Gastrocnemius medialis (tissue), 4 donors: ENCODE measurements at regions not wholly inside any gene's neighbourhood (a gene's known extent, or its start where the extent isn't known, plus 50 kb on each side); places are given as distances from the start of the nearest gene placed in this dataset.

Experiments used
- POLR2A ChIP-seq, 2 donors: fragments of 450-650 bp; IDR thresholded peaks; one replicate each; pipeline ENCODE4 v1.6.1; 2017; ENCODE audit warnings: antibody characterized with exemption in 2 of 2, mild to moderate bottlenecking in 2 of 2, moderate library complexity in 2 of 2
- TF ChIP-seq, protein P1 (sequence below), 5 experiments: fragments of 450-650 bp in 3 of 5; fragments of 200-600 bp in 2 of 5; sonication (generic) in 2 of 5; IDR thresholded peaks in 4 of 5; conservative IDR thresholded peaks in 1 of 5; 1 replicate in 4 of 5; 2 replicates in 1 of 5; pipeline ENCODE4 v1.5.1; 2016 to 2019; ENCODE audit warnings: antibody characterized with exemption in 5 of 5, mild to moderate bottlenecking in 3 of 5, moderate library complexity in 3 of 5

DNA sequence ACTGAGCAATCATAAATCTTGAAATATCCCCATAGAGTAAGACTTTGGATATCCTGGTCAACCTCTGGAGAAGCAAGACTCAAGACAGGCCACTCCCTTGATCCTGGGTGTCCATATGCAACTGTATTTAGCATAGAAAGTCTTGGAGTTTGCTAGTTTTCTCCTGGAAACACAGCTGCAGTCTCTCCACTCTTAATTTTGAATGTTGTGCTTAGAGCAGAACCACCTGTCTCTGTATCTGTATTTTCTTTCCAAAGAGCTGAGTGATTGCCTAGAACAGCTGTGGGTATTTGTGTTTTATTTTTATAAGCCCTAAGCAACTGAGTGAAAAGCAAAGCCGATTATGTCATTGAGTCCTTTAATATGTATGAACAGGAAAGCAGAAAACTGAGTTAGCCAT, 64.1 kb upstream of the ADAM23 start:
- TF ChIP-seq, protein P1, sequence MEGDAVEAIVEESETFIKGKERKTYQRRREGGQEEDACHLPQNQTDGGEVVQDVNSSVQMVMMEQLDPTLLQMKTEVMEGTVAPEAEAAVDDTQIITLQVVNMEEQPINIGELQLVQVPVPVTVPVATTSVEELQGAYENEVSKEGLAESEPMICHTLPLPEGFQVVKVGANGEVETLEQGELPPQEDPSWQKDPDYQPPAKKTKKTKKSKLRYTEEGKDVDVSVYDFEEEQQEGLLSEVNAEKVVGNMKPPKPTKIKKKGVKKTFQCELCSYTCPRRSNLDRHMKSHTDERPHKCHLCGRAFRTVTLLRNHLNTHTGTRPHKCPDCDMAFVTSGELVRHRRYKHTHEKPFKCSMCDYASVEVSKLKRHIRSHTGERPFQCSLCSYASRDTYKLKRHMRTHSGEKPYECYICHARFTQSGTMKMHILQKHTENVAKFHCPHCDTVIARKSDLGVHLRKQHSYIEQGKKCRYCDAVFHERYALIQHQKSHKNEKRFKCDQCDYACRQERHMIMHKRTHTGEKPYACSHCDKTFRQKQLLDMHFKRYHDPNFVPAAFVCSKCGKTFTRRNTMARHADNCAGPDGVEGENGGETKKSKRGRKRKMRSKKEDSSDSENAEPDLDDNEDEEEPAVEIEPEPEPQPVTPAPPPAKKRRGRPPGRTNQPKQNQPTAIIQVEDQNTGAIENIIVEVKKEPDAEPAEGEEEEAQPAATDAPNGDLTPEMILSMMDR (IDR thresholded peaks at IDR 0.05 in 4 of 5, conservative IDR thresholded peaks at IDR 0.05 in 1 of 5) = no peak
- no peak for TF ChIP-seq POLR2A (IDR thresholded peaks at IDR 0.05)
